HEK293 (cell line): ENCODE measurements at regions not wholly inside any gene's neighbourhood (a gene's known extent, or its start where the extent isn't known, plus 50 kb on each side); places are given as distances from the start of the nearest gene placed in this dataset.

Experiments used
- CTCF ChIA-PET: fragments of 350-600 bp; formaldehyde crosslinking; extraction: SDS; loops from one replicate; lab custom pipeline; 2021; ENCODE audit warnings: antibody characterized with exemption; lab: Yijun Ruan, JAX
- POLR2A ChIA-PET: fragments of 300-600 bp; formaldehyde crosslinking; extraction: SDS; loops from one replicate; lab custom pipeline; 2020; ENCODE audit warnings: antibody characterized with exemption, inconsistent platforms; lab: Yijun Ruan, JAX
- H3K27ac ChIP-seq: fragments of 200-500 bp; sonication (Bioruptor generic); 2 replicates; pipeline ENCODE4 v1.5.1; 2014; ENCODE audit warnings: low read depth, low read length, control low read depth, inconsistent platforms; ENCODE audit errors: extremely low read depth
- H3K36me3 ChIP-seq, 2 experiments: fragments of 200-500 bp in 1 of 2; sonication (Bioruptor generic) in 1 of 2; 1 replicate in 1 of 2; 2 replicates in 1 of 2; pipeline ENCODE4 v1.5.1; 2014 to 2017; ENCODE audit warnings: inconsistent platforms in 2 of 2, low read length in 2 of 2; ENCODE audit not compliant: control insufficient read depth in 2 of 2, insufficient read depth in 1 of 2
- H3K4me1 ChIP-seq: fragments of 200-500 bp; sonication (Bioruptor generic); 2 replicates; pipeline ENCODE4 v1.5.1; 2014; ENCODE audit warnings: mild to moderate bottlenecking, low read length, inconsistent platforms; ENCODE audit not compliant: control insufficient read depth, insufficient read depth
- H3K4me3 ChIP-seq: 2 replicates; pipeline ENCODE4 v1.5.1; 2011; ENCODE audit warnings: low read depth, mild to moderate bottlenecking, control low read depth, low read length, moderate library complexity
- H3K9me3 ChIP-seq: fragments of 200-500 bp; sonication (Bioruptor generic); 2 replicates; pipeline ENCODE4 v1.5.1; 2014; ENCODE audit warnings: low read depth, low read length, inconsistent platforms; ENCODE audit not compliant: control insufficient read depth, insufficient read depth
- PRDM1 ChIP-seq: fragments of 450-650 bp; formaldehyde crosslinking; IDR thresholded peaks from 2 replicates; pipeline ENCODE4; 2016; ENCODE audit warnings: missing biosample characterization, missing genetic modification characterization
- PRDM6 ChIP-seq: fragments of 450-650 bp; formaldehyde crosslinking; IDR thresholded peaks from 2 replicates; pipeline ENCODE4 v1.5.1; 2017; ENCODE audit warnings: missing biosample characterization, missing genetic modification characterization
- ZBTB20 ChIP-seq: fragments of 450-650 bp; formaldehyde crosslinking; IDR thresholded peaks from 2 replicates; pipeline ENCODE4 v1.5.1; 2016; ENCODE audit warnings: missing biosample characterization, missing genetic modification characterization
- ZNF311 ChIP-seq: fragments of 450-650 bp; formaldehyde crosslinking; IDR thresholded peaks from 2 replicates; pipeline ENCODE4 v1.5.1; 2017; ENCODE audit warnings: missing biosample characterization, missing genetic modification characterization, borderline replicate concordance
- ZNF354C ChIP-seq: fragments of 450-650 bp; formaldehyde crosslinking; IDR thresholded peaks from 2 replicates; pipeline ENCODE4 v1.5.1; 2016; ENCODE audit warnings: missing biosample characterization, missing genetic modification characterization, low read depth, borderline replicate concordance
- ZNF423 ChIP-seq: fragments of 450-650 bp; formaldehyde crosslinking; IDR thresholded peaks from 2 replicates; pipeline ENCODE4 v1.5.1; 2016; ENCODE audit warnings: missing biosample characterization, missing genetic modification characterization
- ZNF510 ChIP-seq: fragments of 450-650 bp; formaldehyde crosslinking; IDR thresholded peaks from 2 replicates; pipeline ENCODE4 v1.5.1; 2018; ENCODE audit warnings: mild to moderate bottlenecking, missing genetic modification characterization, missing biosample characterization; ENCODE audit not compliant: insufficient replicate concordance
- ZNF571 ChIP-seq: fragments of 450-650 bp; formaldehyde crosslinking; IDR thresholded peaks from 2 replicates; pipeline ENCODE4 v1.5.0; 2017; ENCODE audit warnings: missing biosample characterization, missing genetic modification characterization
- ZNF585B ChIP-seq: fragments of 450-650 bp; formaldehyde crosslinking; IDR thresholded peaks from 2 replicates; pipeline ENCODE4 v1.5.1; 2016; ENCODE audit warnings: missing biosample characterization, missing genetic modification characterization
- ZNF596 ChIP-seq: fragments of 450-650 bp; IDR thresholded peaks from 2 replicates; pipeline ENCODE4 v1.5.0; 2018; ENCODE audit warnings: missing biosample characterization, mild to moderate bottlenecking, missing genetic modification characterization, moderate library complexity
- ZNF610 ChIP-seq: fragments of 450-650 bp; formaldehyde crosslinking; IDR thresholded peaks from 2 replicates; pipeline ENCODE4 v1.5.1; 2016; ENCODE audit warnings: missing biosample characterization, missing genetic modification characterization, borderline replicate concordance
- ZNF624 ChIP-seq: fragments of 450-650 bp; formaldehyde crosslinking; IDR thresholded peaks from 2 replicates; pipeline ENCODE4 v1.5.1; 2017; ENCODE audit warnings: missing biosample characterization, missing genetic modification characterization
- ZNF629 ChIP-seq: fragments of 450-650 bp; formaldehyde crosslinking; IDR thresholded peaks from 2 replicates; pipeline ENCODE4 v1.5.1; 2017; ENCODE audit warnings: missing biosample characterization, missing genetic modification characterization
- ZNF677 ChIP-seq: fragments of 450-650 bp; IDR thresholded peaks from 2 replicates; pipeline ENCODE4 v1.5.0; 2018; ENCODE audit warnings: missing biosample characterization, mild to moderate bottlenecking, missing genetic modification characterization, moderate library complexity
- ZNF747 ChIP-seq: fragments of 450-650 bp; formaldehyde crosslinking; IDR thresholded peaks from 2 replicates; pipeline ENCODE4 v1.5.1; 2016; ENCODE audit warnings: missing biosample characterization, missing genetic modification characterization
- ZNF830 ChIP-seq: fragments of 450-650 bp; IDR thresholded peaks from 2 replicates; pipeline ENCODE4 v1.5.0; 2018; ENCODE audit warnings: missing biosample characterization, missing genetic modification characterization, low read depth, mild to moderate bottlenecking, moderate library complexity
- ZNF837 ChIP-seq: fragments of 450-650 bp; formaldehyde crosslinking; IDR thresholded peaks from 2 replicates; pipeline ENCODE4 v1.5.1; 2016; ENCODE audit warnings: missing biosample characterization, missing genetic modification characterization
- TF ChIP-seq, protein P1 (sequence below): fragments of 450-650 bp; formaldehyde crosslinking; IDR thresholded peaks from 2 replicates; pipeline ENCODE4 v1.5.1; 2017; ENCODE audit warnings: missing biosample characterization, missing genetic modification characterization
- TF ChIP-seq, protein P2 (sequence below): sonication (generic); formaldehyde crosslinking; IDR thresholded peaks from 2 replicates; pipeline ENCODE4 v1.8.1; 2022; ENCODE audit warnings: mild to moderate bottlenecking, moderate library complexity, missing genetic modification reagents

DNA sequence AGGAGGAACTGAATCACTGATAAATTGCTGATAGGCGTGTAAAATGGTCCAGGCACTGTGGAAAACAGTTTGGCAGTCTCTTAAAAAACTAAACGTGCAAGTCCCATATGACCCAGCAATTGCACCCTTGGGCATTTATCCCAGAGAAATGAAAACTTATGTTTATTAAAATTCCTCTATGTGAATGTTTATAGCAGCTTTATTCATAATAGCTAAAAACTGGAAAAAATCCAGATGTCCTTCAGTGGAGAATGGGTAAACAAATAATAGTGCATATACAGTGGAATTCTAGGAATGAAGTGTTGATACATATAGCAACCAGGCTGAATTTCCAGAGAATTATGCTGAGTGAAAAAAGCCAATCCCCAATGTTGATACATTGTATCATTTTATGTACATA, 482.2 kb upstream of the PDZRN3 start:
- H3K36me3 ChIP-seq, result no peaks in the 10 kb centered on the region
- no peak overlapping the region for H3K27ac ChIP-seq
- H3K4me1 ChIP-seq, result no peaks in the 10 kb centered on the region
- no peak overlapping the region for H3K4me3 ChIP-seq
- TF ChIP-seq PRDM1 (tag by site-specific recombination) (no peak), ZNF354C (no peak), ZNF311 (no peak), ZNF629 (tag by site-specific recombination) (no peak), ZNF510 (no peak), ZNF624 (no peak), PRDM6 (tag by site-specific recombination) (no peak), ZNF423 (no peak)
- TF ChIP-seq, all 188 proteins: peak for 0
- no peaks in the 10 kb centered on the region for H3K9me3 ChIP-seq
- ChIA-PET POLR2A (no interaction called here), CTCF (no interaction called here)

DNA sequence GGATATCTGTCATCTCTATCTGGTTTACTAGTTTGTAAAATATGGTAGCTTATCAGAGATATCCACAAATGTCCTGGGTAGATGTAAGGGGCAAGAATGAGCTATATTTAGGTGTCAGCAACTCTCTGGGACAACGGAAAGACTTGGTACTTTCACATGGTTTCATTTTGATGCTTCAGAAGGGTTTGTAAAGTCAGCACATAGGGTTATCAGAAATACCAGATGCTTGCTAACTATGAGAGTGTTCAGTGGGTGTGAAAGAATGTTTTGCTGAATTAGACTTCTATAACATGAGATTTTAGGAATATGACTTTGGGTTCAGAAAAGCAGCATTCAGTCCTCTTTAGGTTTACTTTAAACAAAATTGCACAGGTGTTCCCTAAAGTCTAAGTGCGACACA, 466.5 kb upstream of the PDZRN3 start:
- TF ChIP-seq ZBTB20 (no peak), ZNF585B (tag by site-specific recombination) (no peak), ZNF830 (tag by site-specific recombination) (no peak), ZNF677 (no peak)
- POLR2A ChIA-PET, result no interaction called here
- Histone ChIP-seq H3K4me3 (no peak overlapping the region), H3K9me3 (no peaks in the 10 kb centered on the region), H3K36me3 (no peaks in the 10 kb centered on the region), H3K4me1 (no peaks in the 10 kb centered on the region), H3K27ac (no peak overlapping the region)
- CTCF ChIA-PET, result no interaction called here

GRCh38 chr3:74089814-74090213, 465.1 kb upstream of the PDZRN3 start:
- H3K4me3 ChIP-seq, result no peak overlapping the region
- no peak for TF ChIP-seq ZNF837 (tag by site-specific recombination)
- TF ChIP-seq ZNF610, result no peak
- TF ChIP-seq, protein P1, sequence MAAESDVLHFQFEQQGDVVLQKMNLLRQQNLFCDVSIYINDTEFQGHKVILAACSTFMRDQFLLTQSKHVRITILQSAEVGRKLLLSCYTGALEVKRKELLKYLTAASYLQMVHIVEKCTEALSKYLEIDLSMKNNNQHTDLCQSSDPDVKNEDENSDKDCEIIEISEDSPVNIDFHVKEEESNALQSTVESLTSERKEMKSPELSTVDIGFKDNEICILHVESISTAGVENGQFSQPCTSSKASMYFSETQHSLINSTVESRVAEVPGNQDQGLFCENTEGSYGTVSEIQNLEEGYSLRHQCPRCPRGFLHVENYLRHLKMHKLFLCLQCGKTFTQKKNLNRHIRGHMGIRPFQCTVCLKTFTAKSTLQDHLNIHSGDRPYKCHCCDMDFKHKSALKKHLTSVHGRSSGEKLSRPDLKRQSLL (tag by site-specific recombination), result no peak
- no peak for TF ChIP-seq ZNF747
- TF ChIP-seq, protein P2, sequence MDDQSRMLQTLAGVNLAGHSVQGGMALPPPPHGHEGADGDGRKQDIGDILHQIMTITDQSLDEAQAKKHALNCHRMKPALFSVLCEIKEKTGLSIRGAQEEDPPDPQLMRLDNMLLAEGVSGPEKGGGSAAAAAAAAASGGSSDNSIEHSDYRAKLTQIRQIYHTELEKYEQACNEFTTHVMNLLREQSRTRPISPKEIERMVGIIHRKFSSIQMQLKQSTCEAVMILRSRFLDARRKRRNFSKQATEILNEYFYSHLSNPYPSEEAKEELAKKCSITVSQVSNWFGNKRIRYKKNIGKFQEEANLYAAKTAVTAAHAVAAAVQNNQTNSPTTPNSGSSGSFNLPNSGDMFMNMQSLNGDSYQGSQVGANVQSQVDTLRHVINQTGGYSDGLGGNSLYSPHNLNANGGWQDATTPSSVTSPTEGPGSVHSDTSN (CRISPR knock-in tag), result no peak
- TF ChIP-seq ZNF571 (tag by site-specific recombination), result no peak
- TF ChIP-seq ZNF596, result no peak
- POLR2A ChIA-PET, result no interaction called here
- CTCF ChIA-PET, result no interaction called here
- H3K36me3 ChIP-seq, result no peaks in the 10 kb centered on the region
- no peaks in the 10 kb centered on the region for H3K9me3 ChIP-seq
- no peaks in the 10 kb centered on the region for H3K4me1 ChIP-seq
- H3K27ac ChIP-seq, result no peak overlapping the region
